Hematopoietic multipotent progenitor cell treated with erythropoietin and hydrocortisone succinate and interleukin-3 and kit ligand, for 6 days (in vitro differentiated cells): ENCODE measurements at regions not wholly inside any gene's neighbourhood (a gene's known extent, or its start where the extent isn't known, plus 50 kb on each side); places are given as distances from the start of the nearest gene placed in this dataset.

Source experiments
- DNase-seq: peaks from one replicate; pipeline ENCODE4 v3.0.0-alpha.2; 2015

DNA sequence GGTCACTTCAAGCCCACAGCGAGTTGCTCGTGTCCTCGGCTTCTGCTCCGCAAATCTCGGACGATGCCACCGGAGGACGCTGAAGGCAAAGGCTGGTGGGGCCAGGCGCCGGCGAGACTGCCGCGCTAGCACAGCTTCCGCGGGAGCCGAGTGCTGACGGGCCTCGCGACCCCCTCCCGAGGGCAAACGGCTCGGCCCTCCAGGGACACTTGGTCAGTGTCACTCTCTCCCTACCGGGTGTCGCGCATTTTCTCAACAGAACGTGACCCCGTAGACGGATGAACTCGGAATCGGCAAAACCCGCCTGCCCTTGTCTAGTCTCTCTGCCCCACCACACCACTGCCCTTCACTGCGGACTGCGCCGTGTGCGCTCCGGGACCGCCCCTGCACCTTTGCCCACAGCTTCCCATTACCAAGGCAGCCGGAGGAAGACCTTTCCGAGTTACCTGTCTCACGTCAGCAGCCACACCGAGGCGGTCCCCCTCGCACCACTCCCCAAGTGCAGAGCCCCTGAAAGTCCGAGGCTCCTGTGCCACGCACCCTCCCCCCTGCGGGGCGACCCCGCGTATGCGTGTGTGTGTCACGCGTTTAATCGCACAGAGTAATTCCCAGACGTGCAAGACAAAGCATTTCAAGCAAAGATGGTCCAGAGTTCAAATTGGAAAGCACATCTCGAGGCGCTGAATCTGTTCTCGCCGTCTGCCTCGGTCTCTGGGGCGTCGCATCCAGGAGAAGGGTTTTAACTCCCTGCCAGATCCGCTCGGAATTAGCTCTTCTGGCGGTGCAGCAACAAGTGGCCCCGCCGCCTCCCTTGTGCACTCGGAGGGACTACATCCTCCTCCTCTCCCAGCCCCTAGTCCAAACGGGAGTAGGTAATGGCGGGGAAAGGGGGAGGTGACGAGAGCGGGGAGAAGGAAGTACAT, 245.0 kb upstream of the TOPAZ1 start:
- DNase-seq, result peak; percentile 21

DNA sequence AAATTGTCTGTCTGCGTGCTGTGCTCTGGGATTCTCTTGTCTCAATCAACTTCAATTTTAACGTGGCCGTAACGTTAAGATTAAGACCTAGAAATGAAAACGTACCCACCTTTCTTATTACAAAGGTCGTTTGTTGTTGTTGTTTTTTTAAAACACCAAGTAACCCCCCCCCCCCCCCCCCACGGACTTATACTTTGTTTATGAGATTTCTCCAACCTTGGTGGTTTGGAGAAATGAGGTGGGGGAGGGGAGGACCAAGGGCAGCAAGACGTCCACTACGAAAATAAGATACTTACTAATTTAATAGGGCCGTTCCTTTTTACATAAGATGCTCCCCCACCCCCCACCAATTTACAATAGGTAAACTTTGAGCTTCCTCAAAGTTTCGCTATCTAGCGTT, 244.4 kb upstream of the TOPAZ1 start:
- no peak for DNase-seq

GRCh38 chr3:43997788-43998369, 243.8 kb upstream of the TOPAZ1 start:
- DNase-seq, result peak; percentile 33

DNA sequence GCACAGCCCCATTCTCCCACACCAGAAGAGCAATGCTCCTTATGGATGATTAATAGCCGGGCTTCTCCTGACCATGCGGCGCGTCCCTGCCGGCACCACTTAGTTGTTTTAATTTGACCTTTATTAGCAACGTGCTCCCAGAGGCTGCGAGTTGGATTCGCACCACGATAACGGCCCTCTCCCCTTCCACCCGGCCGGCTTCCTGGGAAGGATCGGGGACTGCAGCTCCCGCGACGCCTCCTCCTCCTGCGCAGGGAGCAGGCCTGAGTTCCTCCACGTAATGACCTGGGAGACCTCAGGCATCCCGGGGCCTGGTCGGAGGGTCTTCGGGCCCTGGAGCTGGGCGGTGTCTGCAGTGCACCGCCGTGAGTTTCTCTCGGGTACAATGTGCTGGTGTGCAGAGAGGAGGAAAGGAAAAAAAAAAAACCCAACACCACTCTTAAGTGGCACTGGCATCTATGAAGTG, 243.3 kb upstream of the TOPAZ1 start:
- DNase-seq, result peak; percentile 11

DNA sequence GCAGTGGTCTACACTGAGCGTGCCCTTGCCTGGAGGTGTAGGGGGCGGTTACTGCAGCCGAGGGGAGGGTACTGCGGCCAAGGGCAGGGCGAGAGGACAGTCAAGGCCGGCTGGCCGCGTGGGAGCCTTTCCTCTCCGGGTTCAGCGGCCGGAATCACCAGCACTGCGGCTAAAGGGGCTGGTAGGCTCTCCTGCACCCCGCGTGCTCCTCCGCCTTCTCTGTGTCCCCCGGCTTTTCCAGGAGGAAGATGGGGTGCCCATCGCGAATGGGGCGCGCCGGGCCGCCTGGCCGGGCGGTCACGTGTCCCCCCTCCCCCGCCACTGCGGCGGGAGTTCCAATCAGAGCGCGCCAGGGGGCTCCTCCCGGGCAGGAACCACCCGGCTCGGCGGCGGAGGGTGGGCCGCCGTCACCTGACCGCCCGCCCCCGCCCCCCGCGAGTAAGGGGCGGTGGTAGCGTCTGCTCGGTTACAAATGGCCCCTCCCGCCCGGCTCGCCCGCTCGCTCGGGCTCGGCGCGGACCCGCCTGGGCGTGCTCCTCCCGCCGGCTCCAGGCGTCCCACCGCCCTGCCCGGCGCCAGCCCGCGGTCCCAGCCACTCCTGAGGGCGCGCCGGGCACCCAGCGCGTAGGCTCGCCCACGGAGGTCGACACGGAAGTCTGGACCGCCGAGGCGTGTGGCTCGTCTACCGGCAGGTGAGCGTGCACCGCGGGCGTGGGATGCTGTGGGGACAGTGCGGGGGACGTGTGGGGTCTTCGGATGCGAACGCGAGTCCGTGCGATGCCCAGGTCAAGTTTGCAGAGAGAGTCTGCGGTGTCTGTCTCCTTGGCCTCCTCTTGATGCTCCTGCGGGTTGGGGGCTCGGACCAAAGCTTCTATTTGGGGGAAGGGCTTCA, 242.6 kb upstream of the TOPAZ1 start:
- peak; percentile 35 for DNase-seq

DNA sequence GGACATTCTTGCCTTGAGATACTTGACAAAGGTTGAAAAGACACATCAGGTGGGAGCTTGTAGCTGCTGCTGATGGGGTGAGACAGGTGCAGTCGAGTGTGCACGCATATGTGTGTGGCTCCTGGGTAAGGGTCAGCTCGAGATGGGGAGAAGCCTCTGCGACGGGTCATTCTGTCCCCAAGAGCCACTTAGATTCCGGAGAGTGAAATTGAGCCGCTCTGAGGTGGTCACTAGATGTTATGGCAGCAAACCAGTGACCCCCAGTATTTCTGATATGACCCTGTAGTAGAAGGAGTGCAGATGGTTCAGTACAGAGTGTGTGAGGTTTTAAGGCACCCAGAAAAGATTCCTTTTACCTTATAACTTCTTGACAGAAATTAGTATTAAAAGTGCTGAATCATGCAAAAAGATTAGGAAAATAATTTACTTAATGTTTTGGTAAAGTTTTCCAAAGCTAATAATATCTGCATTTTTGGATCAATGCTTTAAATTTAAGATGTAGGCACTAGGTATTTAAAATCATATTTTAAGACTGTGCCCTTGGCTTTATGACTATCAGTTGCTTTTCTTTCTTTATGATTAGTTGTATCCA, 241.9 kb upstream of the TOPAZ1 start:
- no peak for DNase-seq

GRCh38 chr3:44000586-44000985, 241.1 kb upstream of the TOPAZ1 start:
- no peak for DNase-seq

- no peak for DNase-seq
Measured at GRCh38 chr3:44001072-44001471, 240.6 kb upstream of the TOPAZ1 start.

DNA sequence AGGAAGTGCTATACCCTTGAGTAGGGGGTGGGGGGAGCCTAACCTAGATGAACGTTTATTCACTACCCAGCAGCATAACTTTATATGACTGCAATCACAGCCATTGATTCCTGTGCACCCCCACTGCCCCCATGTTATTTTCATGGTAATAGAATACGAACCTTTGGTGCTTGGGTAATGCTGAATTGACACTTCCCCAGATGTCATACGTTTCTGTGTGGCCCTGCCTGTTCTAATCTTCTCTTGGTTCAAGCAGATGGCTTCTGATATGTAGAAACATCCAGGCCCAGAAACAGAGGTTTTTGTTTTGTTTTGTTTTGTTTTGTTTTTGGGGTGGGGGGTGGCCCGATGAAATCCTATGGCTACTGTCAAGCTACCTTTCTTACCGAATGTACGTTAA, 237.9 kb upstream of the TOPAZ1 start:
- no peak for DNase-seq

- no peak for DNase-seq
Measured at GRCh38 chr3:44011680-44012079, 230.0 kb upstream of the TOPAZ1 start.

GRCh38 chr3:44012160-44012899, 229.4 kb upstream of the TOPAZ1 start:
- DNase-seq, result no peak

GRCh38 chr3:44013967-44014366, 227.7 kb upstream of the TOPAZ1 start:
- DNase-seq, result no peak

GRCh38 chr3:44015170-44015569, 226.5 kb upstream of the TOPAZ1 start:
- DNase-seq, result no peak

GRCh38 chr3:44016818-44017217, 224.9 kb upstream of the TOPAZ1 start:
- no peak for DNase-seq

DNA sequence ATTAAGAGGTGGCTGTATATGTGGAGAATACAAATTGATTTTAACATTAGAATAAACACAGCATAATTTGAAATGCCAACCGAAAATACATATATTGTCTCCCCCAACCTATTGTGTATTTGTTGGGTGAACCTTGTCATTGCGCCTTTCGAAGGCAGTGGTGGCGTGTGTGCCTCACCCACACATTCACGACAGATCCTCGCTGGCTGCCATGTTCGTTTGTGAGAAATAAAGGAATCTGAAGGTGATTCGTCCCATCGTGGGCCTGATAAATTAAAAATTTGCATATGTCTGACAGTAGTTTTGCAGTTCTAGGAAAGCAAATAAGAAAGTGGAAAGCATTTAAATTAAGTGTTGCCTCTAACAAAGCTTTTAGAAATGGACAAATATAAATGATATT, 222.8 kb upstream of the TOPAZ1 start:
- no peak for DNase-seq

DNA sequence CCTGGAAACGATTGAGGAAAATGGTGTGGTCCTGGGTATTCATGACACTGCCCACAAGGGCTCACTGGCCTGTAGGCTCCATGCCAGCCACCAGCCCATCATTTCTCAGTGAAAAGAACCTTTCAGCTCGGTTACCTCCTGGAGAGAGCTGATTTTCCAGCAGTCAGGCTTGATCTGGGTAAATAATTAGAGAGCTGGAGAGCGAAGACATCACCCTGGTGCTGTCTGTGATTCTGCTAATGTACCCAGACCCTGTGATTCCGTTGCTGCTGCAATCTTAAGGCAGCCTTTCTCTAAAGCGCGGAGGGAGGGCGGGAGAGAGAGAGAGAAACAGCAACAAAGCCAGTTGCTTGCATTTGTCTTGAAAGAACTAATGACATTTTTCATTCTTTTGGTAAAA, 221.9 kb upstream of the TOPAZ1 start:
- DNase-seq, result no peak

GRCh38 chr3:44020143-44020542, 221.5 kb upstream of the TOPAZ1 start:
- DNase-seq, result no peak

- no peak for DNase-seq
Measured at GRCh38 chr3:44021651-44022594, 219.8 kb upstream of the TOPAZ1 start.

DNA sequence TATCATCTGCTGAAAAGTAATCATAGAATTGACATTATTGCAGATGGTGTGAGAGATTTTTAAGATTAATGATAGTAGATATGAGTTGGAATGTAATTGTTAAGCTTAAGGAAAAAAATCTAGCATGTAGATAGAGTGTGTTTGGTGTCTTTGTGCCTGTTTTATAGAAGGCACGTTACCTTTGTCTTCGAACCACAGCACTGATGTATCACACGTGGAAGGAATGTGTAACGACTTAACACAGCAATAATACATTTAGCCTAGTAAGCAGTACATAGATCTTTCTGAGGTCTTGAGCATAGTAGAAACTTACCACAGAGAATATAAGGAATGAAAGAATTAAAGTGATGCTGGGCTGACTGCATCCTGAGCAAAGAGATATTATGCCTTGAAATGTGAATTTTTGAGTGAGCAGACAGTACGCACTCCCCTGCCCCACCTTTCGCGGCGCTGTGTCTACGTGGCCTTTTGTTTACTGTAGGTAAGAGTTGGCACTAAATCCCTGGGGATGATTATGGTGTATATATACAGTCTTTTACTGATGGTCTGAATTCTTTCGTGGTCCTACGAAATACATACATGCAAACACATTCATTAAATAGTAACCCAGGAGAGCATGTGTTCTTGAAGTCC, 217.6 kb upstream of the TOPAZ1 start:
- no peak for DNase-seq

DNA sequence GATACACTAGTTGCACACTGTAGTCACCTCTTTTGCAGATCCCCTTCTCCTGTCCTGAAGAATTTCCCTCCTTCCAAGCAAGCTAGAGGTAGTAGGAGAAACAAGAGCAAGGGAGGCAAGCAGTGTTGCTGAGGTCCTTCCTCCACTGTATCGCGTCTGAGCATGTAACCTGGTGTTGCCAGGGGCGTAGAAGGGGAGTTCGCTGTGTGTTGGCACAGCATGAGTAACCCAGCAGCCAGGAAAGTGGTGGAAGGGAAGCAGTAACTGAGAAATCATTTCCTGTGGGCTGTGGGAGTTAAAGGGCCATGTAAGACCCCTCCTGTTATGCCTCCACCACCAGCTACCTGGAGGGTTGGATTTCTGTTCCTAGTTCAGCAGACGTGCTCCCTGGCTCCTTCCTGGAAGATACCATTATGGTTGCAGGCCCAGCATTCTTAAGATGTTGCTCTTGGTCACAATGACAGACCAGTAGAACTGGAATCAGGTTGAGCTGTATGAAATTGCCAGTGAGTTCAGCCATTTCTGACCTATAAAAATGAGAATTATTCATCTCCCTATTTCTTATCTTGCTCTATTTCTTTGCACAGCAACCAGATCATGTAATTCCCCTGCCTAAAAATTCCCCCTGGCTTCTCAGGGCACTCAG, 215.3 kb upstream of the TOPAZ1 start:
- DNase-seq, result no peak
